HG03558 (cell line): ENCODE measurements at regions not wholly inside any gene's neighbourhood (a gene's known extent, or its start where the extent isn't known, plus 50 kb on each side); places are given as distances from the start of the nearest gene placed in this dataset.

Source experiments
- ATAC-seq: cut with Tn5 transposase; IDR thresholded peaks from one replicate; pipeline ENCODE4 v1.9.1; 2021; ENCODE audit warnings: moderate number of reproducible peaks; ENCODE audit not compliant: unreplicated experiment; ENCODE audit errors: extremely low read depth

- ATAC-seq, result no peak
These were observed 64.3 kb upstream of the EMCN start for GRCh38 chr4:100582146-100582545.

- ATAC-seq, result no peak
These were observed 63.5 kb upstream of the EMCN start for GRCh38 chr4:100581337-100581736.

GRCh38 chr4:100576570-100576969, 58.7 kb upstream of the EMCN start:
- no peak for ATAC-seq

GRCh38 chr4:100574607-100575006, 56.8 kb upstream of the EMCN start:
- no peak for ATAC-seq

GRCh38 chr4:100569196-100569595, 51.4 kb upstream of the EMCN start:
- ATAC-seq, result no peak
